IPS DF 4.7 (cell line): ENCODE measurements at regions not wholly inside any gene's neighbourhood (a gene's known extent, or its start where the extent isn't known, plus 50 kb on each side); places are given as distances from the start of the nearest gene placed in this dataset.
"Not testable (repeated sequence)": the region's sequence is repeated elsewhere in the genome, so short reads cannot be mapped to it uniquely, and the experiment has no call there.

Experiments
- DNase-seq: peaks from one replicate; pipeline ENCODE4 v3.0.0-alpha.2; 2013; ENCODE audit warnings: low spot score; ENCODE audit errors: extremely low read depth

DNA sequence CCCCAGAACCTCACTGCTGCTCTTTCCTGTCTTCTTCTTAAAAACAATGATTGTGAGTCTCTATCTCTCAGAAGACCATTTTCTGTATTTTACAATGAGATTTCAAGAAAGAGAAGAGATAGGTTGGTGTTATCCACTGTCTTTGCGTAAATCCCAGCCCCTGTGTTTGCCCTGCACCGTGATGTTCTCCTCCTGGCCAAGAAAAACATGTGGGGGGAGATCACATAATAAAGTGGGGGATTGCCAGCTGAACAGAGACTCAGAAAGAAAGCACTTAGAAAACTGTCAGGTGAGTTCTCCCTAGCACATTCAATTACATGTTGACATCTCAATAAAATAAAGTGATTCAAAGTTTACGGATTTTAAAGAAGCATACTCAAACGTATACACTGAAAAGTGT lies 105.0 kb upstream of the PITRM1 start:
- DNase-seq: no peak

DNA sequence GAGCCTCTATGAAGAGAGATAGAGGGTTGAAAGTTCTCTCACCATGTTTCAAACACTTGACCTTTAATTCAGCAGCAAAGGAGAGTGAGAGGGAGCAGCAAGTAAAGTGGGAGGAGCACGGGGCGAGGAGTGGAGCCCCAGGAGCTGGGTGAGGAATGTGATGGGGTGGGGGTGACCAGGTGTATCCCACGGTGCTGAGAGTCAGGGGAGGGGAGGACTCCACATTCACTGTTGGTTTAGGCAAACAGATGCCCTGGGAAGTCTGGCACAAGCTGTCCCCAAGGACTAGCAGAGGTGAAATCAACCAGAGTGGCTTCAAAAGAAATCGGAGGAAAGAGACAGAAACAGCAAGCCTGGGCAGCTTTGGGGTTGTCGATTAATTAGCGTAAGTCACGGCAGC lies 101.8 kb upstream of the PITRM1 start:
- DNase-seq: no peak

DNA sequence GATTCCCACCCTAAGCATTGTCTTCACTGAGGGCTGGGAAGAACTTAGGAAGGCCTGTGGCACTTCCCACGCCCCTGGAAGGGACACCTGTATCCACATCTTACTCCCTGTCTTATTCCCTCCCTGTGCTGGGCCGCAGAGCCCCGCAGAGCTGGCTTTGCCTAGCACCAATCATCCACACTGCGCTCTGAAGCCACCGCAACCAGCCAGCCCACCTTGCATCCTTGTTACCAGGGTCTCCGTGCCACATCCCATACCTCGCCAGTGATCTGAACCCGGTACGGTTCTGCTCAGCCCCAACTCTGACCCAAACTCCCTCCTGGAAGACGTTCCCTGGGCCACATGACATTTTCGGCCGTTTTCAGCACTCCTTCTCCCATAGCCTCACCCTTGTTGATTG lies 101.4 kb upstream of the PITRM1 start:
- DNase-seq: no peak

DNA sequence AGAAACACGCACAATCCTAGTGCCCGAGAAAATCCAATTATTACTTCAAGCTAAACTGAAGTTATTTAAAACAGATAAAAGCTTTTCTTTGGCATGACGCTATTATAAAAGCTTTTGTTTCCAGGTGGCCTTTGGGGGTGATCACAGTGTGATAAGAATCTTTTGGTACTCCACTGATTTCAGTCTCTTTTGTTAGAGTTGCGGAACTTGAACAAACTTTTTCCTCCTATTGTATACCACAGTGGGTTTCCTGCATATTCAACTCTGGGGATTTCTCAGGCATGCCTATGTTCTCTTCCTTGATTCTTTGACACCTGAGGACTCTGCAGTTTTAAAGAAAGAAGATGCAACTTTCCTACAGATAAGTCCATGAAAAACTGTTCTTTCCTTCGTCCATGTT lies 99.7 kb upstream of the PITRM1 start:
- no peak for DNase-seq

DNA sequence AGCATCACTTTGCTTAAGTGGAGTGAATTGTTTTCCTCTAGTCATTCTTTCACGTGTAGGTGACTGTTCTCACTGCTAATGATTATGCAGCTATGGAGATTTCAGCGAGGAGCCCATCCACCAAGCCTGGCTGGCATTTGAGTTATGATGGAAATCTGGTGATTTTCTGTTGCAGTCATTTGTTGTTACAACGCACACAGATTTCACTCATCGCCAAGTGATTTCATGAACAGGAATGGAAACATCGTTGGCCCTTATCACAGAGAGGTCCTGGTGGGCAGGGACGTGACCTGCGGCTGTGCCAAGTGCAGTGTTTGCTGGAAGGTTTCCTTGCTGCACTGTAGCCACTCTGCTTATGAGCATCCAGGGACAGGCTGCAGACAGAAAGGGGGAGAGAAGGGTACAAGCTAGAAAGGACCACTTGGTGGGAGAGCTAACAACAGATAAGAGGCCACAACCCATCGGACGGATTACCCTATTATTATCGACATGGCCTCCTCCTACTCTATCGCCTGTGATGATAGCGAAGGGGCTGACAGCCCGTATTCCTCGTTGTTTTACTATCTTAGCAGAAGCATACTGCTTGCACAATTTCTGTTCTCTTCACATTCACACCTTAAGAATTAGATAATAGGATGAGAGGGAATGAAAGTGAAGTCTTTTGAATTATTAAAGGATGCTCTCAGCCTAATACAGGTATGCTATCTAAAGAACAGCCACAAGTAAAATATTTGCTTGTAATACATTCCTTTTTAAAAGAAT lies 99.0 kb upstream of the PITRM1 start:
- DNase-seq: no peak

DNA sequence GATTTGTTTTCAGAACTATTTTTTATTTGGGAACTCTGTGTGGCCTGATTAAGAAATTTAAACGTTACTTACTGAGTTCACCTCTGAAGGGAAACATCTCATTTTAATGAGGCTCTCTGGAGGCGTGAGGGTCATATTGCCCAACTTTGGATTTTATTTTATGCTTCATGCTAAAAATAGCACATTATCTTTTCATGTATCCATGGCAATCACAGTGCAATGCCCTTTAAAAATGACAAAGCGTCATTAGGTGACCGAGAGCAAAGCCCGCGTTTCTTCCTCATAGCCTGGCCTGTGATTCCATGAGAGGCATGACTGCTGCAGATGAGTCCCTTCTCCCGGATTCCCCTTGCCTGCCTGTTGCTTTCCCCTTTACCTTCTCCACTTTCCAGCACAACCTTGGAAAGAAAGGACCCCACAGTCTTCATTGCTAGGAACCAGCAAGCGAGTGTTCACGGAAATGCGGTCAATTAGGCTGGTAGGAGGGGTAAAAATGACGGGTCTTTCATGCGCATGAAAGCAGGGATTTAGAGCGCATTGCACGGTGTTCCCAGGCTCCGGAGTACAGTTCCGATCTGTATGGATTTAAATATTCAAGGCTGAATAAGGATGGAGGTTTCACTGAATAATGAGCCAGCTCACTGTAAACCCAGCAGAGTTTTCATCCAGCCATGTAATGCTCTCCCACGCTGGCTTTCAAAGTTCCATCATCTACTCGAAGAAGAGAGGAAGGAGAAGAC lies 98.2 kb upstream of the PITRM1 start:
- no peak for DNase-seq

DNA sequence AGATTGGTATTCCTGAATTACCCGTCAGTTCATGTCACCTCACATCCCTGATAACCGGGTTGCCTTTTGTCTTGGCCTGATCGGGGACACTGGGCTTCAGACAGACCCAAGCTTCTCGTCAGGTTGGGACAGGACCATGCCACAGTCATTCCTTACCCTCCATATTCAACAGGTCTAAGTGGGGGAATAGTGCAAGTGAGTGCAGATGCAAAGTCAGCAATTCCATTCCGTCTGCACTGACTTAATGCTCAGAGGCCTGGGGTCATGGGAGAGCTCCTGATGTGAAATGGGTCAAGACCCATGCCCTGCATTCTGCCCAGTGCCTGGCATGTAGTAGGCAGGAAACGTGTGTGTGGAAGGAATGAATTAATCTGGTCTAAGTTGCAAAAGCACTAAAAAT lies 95.4 kb upstream of the PITRM1 start:
- DNase-seq: no peak

DNA sequence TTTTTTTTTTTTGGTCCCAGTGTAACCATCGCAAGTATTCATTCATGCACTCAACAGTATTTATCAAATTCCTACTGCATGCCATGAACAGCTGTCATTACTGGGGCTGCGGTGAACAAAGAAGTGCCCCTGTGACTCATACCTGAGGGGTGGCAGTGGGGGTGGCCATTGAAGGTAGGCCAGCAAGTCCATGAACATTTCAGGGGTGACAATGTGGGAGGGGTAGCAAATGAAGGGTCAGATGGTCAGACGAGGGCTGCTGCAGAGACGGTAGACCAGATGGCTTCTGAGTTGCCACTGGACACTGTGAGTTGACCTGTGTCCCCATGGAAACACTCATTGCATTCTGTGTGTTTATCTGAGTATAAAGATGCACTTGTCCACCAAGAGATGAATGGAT lies 92.5 kb upstream of the PITRM1 start:
- no peak for DNase-seq

DNA sequence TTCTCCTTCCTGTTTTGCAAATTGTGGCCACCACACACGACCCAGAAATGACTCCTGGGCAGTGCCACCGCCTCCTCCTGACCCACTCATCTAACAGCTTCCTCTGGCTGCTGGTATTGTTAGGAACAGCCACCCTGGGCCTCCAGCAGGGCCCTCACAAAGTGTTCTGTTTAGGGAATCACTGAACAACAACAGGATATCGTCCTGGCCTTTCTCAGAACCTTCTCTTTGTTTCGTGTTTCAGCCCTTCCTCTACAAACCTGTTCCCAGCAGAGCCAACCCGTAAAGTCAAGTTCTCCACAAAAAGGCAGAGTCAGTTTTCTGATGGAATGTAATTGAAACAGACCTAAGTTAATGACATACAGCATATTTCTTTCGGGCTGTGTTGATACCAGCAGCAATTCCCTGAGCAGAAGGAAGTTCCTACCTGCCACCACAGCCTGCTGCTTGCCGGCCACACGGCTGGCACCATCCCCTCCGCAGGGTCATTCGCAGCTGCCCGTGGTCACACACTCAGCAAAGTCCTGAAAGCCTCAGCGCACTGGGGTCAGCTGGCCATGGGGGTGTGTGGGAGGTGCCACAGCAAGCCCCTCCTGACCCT lies 91.7 kb upstream of the PITRM1 start:
- DNase-seq: no peak

DNA sequence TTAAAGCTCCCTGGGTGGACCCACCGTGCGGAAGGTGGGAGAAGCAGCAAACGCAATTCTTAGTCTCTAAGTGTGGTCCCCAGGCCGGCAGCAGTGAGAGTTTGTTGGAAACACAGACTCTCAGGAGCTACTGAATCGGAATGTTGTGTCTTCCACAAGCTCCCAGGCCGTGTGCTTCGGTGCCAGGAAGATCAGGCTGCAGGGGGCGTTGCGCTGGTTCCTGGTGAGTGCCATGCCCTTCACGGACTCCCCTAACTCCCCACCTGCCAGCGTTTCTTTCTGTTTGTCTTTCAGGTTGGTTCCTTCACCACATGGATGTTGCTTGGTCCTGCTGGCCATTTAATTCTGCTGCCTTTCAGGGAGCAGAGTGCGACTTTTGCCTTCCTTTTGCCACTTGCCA lies 91.2 kb upstream of the PITRM1 start:
- no peak for DNase-seq

DNA sequence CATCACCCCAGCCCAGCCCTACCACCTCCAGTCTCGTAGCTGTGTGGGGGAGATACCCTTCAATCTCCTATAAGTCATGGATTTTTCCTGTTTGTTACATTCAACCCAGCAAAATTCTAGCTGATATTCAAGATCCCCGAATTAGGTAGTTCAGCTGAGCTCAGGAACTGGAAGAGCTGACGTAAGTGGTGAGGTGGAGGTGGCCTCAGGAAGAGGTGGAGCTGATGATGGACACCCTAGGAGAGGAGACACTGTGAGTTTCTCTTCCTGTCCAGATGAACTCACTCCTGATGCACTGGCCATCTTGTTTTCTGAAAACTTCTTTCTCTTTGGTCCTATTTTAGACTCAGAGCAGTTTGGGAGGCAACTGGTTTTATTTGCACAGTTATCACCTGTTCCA lies 90.5 kb upstream of the PITRM1 start:
- DNase-seq: no peak

DNA sequence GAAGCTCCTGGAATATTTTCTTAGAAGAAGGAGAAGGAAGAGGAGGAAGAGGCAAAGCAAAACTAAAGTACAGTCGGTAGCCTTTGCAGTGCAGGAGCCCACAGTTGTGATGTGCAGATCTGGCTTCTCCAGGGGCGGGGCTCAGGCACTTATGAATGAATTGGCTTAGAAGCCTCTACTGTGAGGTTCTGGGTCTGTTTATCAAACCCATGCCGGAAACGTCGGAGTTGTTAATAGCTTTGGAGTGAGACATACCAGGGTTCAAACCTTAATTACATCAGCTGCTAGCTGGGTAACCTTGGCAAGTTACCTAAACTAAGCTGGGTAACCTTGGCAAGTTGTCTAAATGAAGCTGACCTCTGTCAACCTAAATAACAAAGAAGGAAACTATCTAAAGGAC lies 89.3 kb upstream of the PITRM1 start:
- DNase-seq: no peak

DNA sequence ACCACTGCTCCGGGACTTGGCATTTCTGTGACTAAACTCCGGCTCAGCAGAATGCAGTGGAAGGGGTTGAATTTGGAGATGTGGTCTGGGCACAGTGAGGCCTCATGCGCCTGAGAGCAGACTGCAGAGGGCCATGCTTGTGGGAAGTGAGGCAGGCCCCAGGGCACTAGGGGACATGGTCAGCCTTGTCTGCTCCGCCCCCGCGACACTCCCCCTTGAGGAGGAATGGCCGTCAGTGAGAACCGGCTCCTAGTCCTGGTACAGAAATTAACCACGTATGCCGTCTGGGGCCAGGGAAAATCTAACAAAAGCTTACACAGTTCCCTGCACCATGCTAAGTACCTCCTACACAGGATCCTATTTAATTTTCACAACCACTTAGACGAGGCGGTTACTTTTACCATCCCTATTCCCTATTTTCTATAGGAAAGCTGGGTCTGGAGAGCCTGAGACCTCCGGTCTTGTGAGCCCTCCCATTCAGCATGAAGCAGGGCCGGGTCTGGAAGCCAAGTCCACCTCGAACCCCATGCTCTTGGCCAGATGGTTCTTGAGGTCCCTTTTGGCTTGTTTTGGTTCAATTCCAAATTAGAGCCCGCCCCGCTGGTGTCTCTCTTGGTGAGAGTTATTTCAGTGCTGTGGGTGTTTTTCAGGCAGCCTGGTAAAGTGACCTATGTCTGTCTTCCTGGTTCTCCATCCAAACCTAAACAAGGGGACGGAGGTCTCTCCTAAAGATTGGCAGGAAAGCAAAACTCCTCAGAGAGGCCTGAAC lies 87.7 kb upstream of the PITRM1 start:
- no peak for DNase-seq

DNA sequence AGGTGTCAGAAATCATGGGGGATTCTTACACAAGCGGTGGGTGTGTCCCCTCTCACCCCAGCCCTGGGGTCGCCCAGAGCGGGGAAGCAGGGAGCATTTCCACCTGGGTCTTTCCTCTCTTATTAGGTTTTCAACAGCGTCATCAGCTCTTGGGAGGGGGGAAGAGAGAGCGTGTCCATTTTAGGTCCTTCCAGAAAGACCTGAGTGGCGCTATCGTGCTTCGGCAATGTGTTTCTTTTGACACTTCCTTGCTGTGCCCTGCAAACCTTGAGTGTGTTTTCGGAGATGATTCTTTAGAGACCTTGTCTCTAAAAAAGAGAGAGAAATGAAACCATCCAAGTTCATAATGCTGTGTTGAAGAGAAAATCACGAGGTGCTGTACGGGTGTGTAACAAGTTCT lies 86.9 kb upstream of the PITRM1 start:
- DNase-seq: no peak

DNA sequence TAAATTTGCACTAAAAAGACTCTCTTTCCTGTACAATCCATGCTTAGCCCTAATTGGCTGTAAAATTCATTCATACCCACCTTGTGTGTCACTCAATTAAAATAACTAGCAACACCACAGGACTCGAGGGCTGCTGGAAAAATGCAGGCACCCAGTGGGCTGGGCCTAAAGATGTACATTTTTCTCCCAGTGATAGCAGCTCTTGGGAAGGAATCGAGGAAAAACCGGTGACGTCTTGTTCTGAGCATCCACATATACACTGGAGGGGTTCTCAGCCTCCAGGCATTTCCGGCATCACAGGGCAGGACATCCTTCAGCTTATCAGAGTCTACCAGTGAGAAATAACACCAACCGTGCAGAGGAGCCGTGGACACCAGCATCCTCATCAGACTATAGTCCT lies 85.8 kb upstream of the PITRM1 start:
- DNase-seq: no peak

DNA sequence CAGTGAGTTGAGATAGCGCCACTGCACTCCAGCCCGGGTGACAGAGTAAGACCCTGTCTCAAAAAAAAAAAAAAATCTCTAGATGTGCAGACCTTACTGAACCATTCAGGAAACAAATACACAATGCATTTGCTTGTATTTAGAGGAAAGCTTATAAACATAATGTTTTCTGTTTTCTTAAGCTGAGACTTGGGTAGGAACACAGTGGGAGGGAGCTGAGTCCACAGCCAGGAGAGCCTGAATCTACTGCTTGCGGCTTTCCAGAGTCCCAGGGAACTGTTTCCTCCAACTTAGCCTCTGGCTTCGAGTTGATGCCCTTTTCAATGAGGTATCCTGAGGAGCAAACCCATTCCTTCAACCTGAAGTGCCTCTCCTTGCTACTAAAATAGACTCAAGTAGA lies 83.0 kb upstream of the PITRM1 start:
- DNase-seq: no peak

DNA sequence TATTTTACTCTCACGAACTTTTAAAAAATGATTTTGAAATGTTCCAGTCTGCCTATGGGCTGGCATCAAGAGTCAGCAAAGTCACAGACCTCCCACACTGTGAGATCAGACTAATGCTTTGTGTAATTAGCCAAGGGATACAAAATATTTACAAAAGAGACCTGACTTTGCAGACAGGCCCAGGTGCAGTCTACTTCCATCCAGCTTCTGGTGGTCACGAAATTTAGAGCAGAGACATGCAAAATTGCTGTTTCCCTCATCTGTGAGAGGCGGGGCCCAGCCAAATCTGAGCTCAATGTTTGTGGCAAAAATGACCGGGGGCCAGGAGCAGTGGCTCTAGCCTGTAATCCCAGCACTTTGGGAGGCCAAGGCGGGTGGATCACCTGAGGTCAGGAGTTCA lies 82.5 kb upstream of the PITRM1 start:
- no peak for DNase-seq

DNA sequence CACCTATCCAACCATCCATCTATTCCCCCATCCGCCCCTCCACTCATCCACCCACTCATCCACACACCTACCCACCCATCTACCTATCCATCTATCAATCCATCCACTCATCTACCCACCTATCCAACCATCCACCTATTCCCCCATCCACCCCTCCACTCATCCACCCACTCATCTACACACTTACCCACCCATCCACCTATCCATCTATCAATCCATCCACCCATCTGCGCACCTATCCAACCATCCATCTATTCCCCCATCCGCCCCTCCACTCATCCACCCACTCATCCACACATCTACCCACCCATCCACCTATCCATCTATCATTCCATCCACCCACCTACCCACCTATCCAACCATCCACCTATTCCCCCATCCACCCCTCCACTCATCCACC lies 81.4 kb upstream of the PITRM1 start:
- not testable (repeated sequence) for DNase-seq

DNA sequence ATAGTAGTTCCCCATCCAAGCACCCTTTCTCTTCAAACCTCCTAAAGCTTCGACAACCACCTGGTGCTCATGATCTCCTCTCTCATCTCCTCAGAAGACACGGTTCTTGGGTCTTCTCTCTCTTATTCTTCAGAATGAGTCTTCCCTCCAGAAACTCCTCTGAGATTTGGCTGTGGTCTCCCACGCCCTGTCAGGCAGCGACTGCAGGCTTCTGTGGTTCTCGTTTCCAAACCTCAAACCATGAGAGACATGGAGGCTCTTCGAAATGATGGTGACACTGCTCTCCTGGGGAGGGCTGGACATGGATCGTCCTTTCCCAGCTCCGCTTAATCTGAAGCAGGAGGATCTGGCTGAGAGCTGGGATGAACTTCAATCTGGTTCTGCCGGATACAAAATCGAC lies 78.6 kb upstream of the PITRM1 start:
- no peak for DNase-seq

DNA sequence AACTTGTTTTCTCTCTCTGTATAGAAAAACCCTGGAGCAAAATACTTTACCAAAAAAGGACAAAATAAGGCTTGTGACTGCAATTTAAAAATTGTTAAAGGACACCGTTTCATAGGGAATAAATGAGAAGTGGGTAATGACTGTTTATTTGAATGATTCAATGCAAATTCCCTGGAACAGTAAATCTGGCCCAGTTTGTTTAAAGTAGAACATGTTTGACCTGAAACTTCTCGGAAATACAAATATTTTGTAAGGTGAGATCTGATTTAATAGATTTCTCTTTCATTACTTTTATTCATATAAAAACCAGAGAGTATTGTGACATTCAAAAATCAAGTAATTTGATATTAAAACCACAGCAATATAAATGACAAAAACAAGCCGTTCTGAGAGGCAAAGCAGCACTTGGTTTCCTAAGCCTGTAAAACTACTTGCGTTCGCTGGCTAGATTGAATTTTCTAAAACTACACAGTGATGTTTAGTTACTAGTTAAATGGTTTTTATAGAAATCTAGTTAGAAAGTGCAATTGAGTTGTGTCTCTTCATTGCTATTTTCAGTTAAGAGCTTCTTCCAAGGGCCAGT lies 76.8 kb upstream of the PITRM1 start:
- DNase-seq: no peak

DNA sequence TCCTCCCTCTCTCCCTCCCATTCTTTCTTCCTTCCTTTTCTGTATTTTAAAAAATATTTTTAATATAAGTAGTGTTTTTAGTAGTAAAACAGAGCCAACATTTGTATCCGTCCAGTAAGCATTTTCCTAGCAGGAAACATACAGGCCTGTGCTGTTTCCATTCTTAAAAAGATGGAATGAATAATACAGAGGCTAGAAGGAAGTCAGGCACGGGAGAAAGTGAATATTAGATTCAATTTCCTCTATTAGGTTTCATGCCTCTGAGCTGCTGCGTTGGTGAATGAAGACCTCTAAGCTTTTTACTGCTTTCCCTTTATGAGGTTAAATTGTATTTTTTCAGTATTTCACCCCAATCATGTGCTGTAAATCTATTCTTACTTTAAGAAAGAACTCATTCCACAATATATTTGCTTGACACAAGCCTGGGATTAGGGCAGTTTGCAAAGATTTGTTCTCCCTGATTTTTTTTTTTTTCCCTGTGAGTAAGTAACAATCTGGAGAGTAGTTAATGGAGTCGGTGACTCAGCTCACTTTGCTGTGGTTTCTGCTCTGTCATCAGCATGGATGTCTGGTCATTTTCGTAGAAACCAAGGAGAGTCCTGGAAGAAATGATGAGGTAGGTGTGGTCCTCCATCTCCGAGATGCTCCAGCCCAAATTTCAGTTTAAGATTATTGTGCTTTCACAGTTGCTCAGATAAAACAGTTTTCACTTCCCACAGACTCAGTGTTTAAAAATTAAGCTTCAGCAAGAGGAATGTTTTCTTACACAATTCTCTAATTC lies 76.1 kb upstream of the PITRM1 start:
- DNase-seq: no peak
